OCI-LY7 (cell line): ENCODE measurements at regions not wholly inside any gene's neighbourhood (a gene's known extent, or its start where the extent isn't known, plus 50 kb on each side); places are given as distances from the start of the nearest gene placed in this dataset.
"Not testable (repeated sequence)": the region's sequence is repeated elsewhere in the genome, so short reads cannot be mapped to it uniquely, and the experiment has no call there.

Source experiments
- BruUV-seq: library from RNA; stranded (reverse); fragments of 400-500 nt; replicated peaks from 2 replicates; lab custom pipeline; 2021; lab: Mats Ljungman, UMichigan
- CTCF ChIA-PET: fragments of 300-600 bp; sonication (Branson Sonifier 250); formaldehyde crosslinking; loops from one replicate; lab custom pipeline; 2022; ENCODE audit warnings: antibody characterized with exemption; ENCODE audit not compliant: unreplicated experiment; lab: Charles Lee
- POLR2A ChIA-PET: fragments of 300-600 bp; sonication (Branson Sonifier 250); formaldehyde crosslinking; loops from one replicate; lab custom pipeline; 2022; ENCODE audit warnings: antibody characterized with exemption; lab: Charles Lee
- DNase-seq: peaks from one replicate; pipeline ENCODE4 v3.0.0-alpha.2; 2015; ENCODE audit warnings: low spot score
- H2AFZ ChIP-seq: fragments of 200-600 bp; sonication (generic), shearing (Covaris generic); 2 replicates; pipeline ENCODE4 v1.6.1; 2014; ENCODE audit warnings: mild to moderate bottlenecking, antibody characterized with exemption, low read length, moderate library complexity
- H3K27ac ChIP-seq: fragments of 200-600 bp; sonication (generic); 2 replicates; pipeline ENCODE4 v1.5.1; 2014; ENCODE audit warnings: mixed run types, low read depth, mild to moderate bottlenecking, moderate library complexity, low read length, inconsistent platforms; ENCODE audit not compliant: poor library complexity, severe bottlenecking
- H3K36me3 ChIP-seq: fragments of 200-600 bp; sonication (generic); 2 replicates; pipeline ENCODE4 v1.6.1; 2014; ENCODE audit warnings: mild to moderate bottlenecking, antibody characterized with exemption, low read length, moderate library complexity, mixed read lengths; ENCODE audit not compliant: insufficient read depth
- H3K4me1 ChIP-seq: fragments of 200-600 bp; sonication (generic); 2 replicates; pipeline ENCODE4 v1.5.1; 2014; ENCODE audit warnings: mild to moderate bottlenecking, low read length; ENCODE audit not compliant: insufficient read depth, poor library complexity, severe bottlenecking
- H3K4me2 ChIP-seq: fragments of 200-600 bp; sonication (generic); 2 replicates; pipeline ENCODE4 v1.6.1; 2014; ENCODE audit warnings: mild to moderate bottlenecking, low read length
- H3K4me3 ChIP-seq: fragments of 200-600 bp; sonication (generic); 2 replicates; pipeline ENCODE4 v1.5.1; 2014; ENCODE audit warnings: mild to moderate bottlenecking, low read depth, low read length; ENCODE audit not compliant: poor library complexity, severe bottlenecking
- H3K79me2 ChIP-seq: fragments of 200-600 bp; sonication (generic); 2 replicates; pipeline ENCODE4 v1.6.1; 2016; ENCODE audit warnings: low read depth, mild to moderate bottlenecking, low read length, moderate library complexity, mixed read lengths; ENCODE audit not compliant: insufficient read depth
- H3K9me2 ChIP-seq: fragments of 200-600 bp; sonication (generic); 2 replicates; pipeline ENCODE4 v1.6.1; 2016; ENCODE audit warnings: mild to moderate bottlenecking, low read length, mixed read lengths; ENCODE audit not compliant: insufficient read depth
- H3K9me3 ChIP-seq: fragments of 200-600 bp; sonication (generic); 2 replicates; pipeline ENCODE4 v1.6.1; 2014; ENCODE audit warnings: mild to moderate bottlenecking, mixed run types, low read length, mixed read lengths
- H4K20me1 ChIP-seq: fragments of 200-600 bp; sonication (generic); 2 replicates; pipeline ENCODE4 v1.6.1; 2014; ENCODE audit warnings: mild to moderate bottlenecking, antibody characterized with exemption, low read length, moderate library complexity, mixed read lengths; ENCODE audit not compliant: insufficient read depth
- CTCF ChIP-seq: fragments of 200-600 bp; sonication (generic); conservative IDR thresholded peaks from 2 replicates; pipeline ENCODE4 v1.5.1; 2014; ENCODE audit warnings: mild to moderate bottlenecking, antibody characterized with exemption, low read length, moderate library complexity, mixed read lengths
- EZH2phosphoT487 ChIP-seq: fragments of 200-600 bp; sonication (generic); IDR thresholded peaks from 2 replicates; pipeline ENCODE4 v1.6.1; 2018; ENCODE audit warnings: low read depth, borderline replicate concordance, mild to moderate bottlenecking, mixed run types, antibody characterized with exemption, low read length, moderate library complexity, mixed read lengths
- intact Hi-C: fragments of 100-400 bp; cut with micrococcal nuclease; formaldehyde crosslinking; loops from one replicate; pipeline ENCODE4 v1.10.0; 2022; ENCODE audit not compliant: unreplicated experiment

- Histone ChIP-seq H4K20me1 (no peaks in the 10 kb centered on the region), H3K9me2 (no peaks in the 10 kb centered on the region), H3K4me1 (peaks cover 29% of the 10 kb centered on the region), H2AFZ (no peak overlapping the region), H3K27ac (no peak overlapping the region), H3K9me3 (no peaks in the 10 kb centered on the region), H3K4me2 (no peak overlapping the region), H3K4me3 (no peak overlapping the region), H3K79me2 (no peaks in the 10 kb centered on the region), H3K36me3 (no peaks in the 10 kb centered on the region)
- intact Hi-C loops: no loop called here
- TF ChIP-seq CTCF (no peak), EZH2phosphoT487 (no peak)
- DNase-seq: no peak
- ChIA-PET CTCF (no interaction called here), POLR2A (interaction anchor here (1.0 to 1.6 kb wide), 3 partner anchors 7 to 225 kb away, joined by 3 to 4 read pairs (median 3); no protein-coding TSS in a partner anchor)
- no TSS peak for BruUV-seq
Measured at GRCh38 chr14:87613881-87614280, 379.1 kb downstream of the GALC start.

GRCh38 chr14:87607056-87607455 is 385.9 kb downstream of the GALC start:
- CTCF ChIA-PET, H2AFZ ChIP-seq, H3K4me3 ChIP-seq, H3K79me2 ChIP-seq, BruUV-seq, H3K4me2 ChIP-seq, H3K27ac ChIP-seq, H3K4me1 ChIP-seq, POLR2A ChIA-PET, H3K9me2 ChIP-seq, H3K36me3 ChIP-seq, intact Hi-C loops, DNase-seq, H4K20me1 ChIP-seq: not testable (repeated sequence)
- peaks cover 17% of the 10 kb centered on the region for H3K9me3 ChIP-seq

- no peak overlapping the region for H3K4me3 ChIP-seq
- TF ChIP-seq EZH2phosphoT487 (no peak), CTCF (no peak)
- H3K4me2 ChIP-seq: no peak overlapping the region
- no peaks in the 10 kb centered on the region for H3K79me2 ChIP-seq
- no peaks in the 10 kb centered on the region for H3K4me1 ChIP-seq
- no peak overlapping the region for H3K27ac ChIP-seq
- ChIA-PET POLR2A (no interaction called here), CTCF (no interaction called here)
- no peak overlapping the region for H2AFZ ChIP-seq
- no peaks in the 10 kb centered on the region for H4K20me1 ChIP-seq
- intact Hi-C loops: no loop called here
- H3K9me2 ChIP-seq: no peaks in the 10 kb centered on the region
- 0 out of 2 replicates have a peak, but pooled peaks cover 3% of the 10 kb centered on the region for H3K9me3 ChIP-seq
- no TSS peak for BruUV-seq
- H3K36me3 ChIP-seq: no peaks in the 10 kb centered on the region
- no peak for DNase-seq
Measured at GRCh38 chr14:87601036-87601435, 391.9 kb downstream of the GALC start.
